ENCODE measurements at regions not wholly inside any gene's neighbourhood (a gene's known extent, or its start where the extent isn't known, plus 50 kb on each side); places are given as distances from the start of the nearest gene placed in this dataset.

DNA sequence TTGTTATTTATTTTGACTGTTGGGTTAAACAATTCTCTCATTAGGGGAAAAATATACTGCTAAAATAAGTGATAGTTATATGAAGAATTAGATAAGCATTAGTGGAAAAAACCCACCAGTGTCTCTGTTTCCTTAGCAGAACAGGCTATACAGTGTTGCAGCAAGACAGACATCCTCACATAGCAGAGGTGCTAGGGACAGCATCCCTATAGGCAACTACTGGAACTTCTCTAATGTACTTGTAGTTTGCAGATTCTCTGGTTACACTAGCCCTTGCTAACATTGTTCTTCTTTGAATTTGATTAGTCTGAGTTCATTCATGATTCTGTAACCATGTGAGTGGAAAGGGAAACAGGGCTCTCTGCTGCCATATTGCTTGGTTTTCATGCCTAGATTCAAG, 661.8 kb upstream of the RGMB start:
- TF ChIP-seq CTCF (IDR thresholded peaks at IDR 0.05) (no peak), POLR2AphosphoS5 (IDR thresholded peaks at IDR 0.05; ENCODE audit: insufficient read depth in 1 of 2, low read depth in 1 of 2) (no peak), POLR2A (IDR thresholded peaks at IDR 0.05) (no peak)
